ENCODE measurements at regions not wholly inside any gene's neighbourhood (a gene's known extent, or its start where the extent isn't known, plus 50 kb on each side); places are given as distances from the start of the nearest gene placed in this dataset.

DNA sequence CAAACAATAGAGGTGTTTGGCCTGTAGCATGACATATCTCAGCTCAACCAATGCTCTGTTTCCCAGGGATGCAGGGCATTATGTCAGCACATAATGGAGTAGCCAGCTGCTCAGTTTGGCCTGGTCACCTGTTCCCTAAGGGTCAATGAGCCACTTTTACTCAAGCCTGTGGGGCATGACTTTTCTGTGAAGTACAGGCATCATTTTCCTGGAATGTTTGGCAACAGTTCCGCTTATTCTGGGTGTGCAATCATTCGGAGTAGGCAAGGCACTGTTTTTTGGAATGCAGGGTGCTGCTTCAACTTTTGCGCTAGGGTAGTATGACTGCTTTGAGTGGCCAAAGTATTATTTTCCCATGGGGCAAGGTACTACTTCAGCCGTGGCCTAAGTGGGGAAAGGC lies 665.4 kb downstream of the EPHA7 start:
- DNase-seq (ENCODE audit: extremely low spot score, insufficient read length, low read depth) (no peak), FAIRE-seq (no peak)

DNA sequence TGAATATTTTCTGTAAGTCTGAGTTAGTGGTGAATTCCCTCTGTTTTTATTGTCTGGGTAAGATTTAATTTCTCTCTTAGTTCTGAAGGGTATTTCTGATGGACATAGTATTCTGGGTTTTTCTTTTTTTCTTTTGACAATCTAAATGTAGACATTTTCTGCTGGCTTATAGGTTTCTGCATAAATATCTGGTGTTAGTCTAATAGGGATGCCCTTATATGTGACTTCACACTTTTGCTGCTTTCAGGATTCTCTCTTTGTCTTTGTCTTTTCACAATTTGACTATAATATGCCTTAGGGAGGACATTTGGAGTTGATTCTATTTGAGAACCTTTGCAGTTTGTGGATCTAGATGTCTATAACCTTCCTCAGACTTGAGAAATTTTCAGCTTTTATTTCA lies 667.2 kb downstream of the EPHA7 start:
- DNase-seq (ENCODE audit: extremely low spot score, insufficient read length, low read depth) (no peak), FAIRE-seq (no peak)

DNA sequence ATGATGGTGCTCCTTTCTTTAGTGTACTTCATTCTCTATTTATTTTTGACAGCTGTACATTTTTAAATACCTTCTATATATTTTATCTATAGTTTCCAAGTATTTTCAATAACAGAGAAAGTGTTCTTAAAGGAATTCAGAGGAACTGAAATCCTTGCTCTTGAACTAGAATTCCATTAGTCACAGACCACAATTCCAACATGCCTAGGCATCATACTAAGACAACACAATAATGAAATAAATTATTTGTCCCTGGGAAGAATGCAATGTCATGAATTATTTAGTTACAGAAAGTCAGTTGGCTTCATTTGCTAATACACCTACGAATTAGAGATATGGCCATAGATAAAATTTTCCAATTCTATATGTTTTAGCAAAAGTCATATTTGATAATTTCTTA lies 671.2 kb downstream of the EPHA7 start:
- no peak for FAIRE-seq
- no peak for DNase-seq (ENCODE audit: extremely low spot score, insufficient read length, low read depth)

DNA sequence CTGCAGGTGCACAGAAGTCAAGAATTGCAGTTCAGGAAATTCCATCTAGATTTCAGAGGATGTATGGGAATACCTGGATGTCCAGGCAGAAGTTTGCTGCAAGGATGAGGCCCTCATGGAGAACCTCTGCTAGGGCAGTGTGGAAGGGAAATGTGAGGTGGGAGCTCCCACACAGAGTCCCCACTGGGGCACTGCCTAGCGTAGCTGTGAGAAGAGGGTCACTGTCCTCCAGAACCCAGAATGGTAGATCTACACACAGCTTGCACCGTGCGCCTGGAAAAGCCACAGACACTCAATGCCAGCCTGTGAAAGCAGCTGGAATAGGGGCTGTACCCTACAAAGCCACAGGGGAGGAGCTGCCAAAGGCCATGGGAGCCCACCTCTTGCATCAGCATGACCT lies 681.4 kb downstream of the EPHA7 start:
- FAIRE-seq: no peak

DNA sequence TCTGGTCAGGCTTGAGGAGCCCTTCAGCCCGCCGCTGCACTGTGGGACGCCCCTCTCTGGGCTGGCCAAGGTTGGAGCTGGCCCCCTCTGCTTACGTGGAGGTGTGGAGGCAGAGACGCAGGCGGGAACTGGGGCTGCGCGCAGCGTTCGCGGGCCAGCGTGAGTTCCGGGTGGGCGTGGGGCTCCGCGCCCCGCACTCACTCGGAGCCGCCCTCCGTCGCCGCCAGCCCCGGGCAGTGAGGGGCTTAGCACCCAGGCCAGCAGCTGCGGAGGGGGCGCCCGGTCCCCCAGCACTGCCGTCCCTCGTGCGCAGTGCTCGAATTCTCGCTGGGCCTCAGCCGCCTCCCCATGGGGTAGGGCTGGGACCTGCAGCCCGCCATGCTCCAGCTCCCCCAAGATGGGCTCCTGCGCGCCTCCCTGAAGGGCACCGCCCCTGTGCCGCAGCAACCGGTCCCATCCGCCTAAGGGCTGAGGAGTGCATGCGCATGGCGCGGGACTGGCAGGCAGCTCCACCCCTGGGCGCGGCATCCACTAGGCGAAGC lies 695.9 kb downstream of the EPHA7 start:
- no peak for FAIRE-seq
- DNase-seq (ENCODE audit: extremely low spot score, insufficient read length, low read depth): no peak

More for the DNA sequence above, 681.4 kb downstream of the EPHA7 start:
- DNase-seq (ENCODE audit: extremely low spot score, insufficient read length, low read depth): no peak

GRCh38 chr6:92719773-92720172 lies 699.6 kb downstream of the EPHA7 start:
- no peak for FAIRE-seq
- no peak for DNase-seq (ENCODE audit: extremely low spot score, insufficient read length, low read depth)

DNA sequence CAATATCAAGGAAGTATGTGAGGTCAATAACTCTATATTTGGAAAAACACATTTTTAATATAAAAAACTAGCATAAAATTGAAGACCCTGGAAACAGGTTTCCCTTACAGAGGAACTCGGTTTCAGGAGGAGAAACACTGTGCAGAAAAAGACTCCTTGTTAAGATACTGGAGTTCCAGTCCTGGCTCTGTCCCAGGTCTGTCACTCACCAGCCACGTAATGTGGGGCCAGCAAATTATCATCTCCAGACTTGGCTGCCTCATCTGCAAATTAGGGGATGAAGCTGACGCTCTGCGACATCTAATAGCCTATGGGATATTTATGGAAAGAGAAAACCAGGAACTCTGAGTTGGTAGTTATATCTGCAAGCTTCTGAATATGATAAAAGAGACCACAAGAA lies 702.7 kb downstream of the EPHA7 start:
- FAIRE-seq: no peak

DNA sequence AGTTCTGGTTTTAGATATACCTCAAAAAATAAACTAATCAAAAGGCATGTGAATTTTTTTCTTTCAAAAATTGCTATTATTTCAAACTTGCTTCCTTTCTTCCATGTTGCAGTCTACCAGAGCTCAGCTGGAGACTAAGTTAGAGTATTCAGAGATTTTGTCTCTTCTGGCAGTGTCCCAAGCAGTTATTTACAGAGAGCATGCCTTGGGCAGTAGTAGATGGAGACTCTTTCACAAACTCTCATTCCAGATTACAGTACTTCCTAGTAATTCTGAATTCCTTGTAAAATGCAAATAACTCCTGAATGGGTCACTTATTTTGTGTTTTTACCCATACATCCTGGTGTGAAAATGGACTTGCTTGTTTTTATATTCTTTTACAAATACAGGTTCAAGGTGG lies 703.4 kb downstream of the EPHA7 start:
- DNase-seq (ENCODE audit: extremely low spot score, insufficient read length, low read depth) (no peak), FAIRE-seq (no peak)

More for the DNA sequence above, 702.7 kb downstream of the EPHA7 start:
- no peak for DNase-seq (ENCODE audit: extremely low spot score, insufficient read length, low read depth)

GRCh38 chr6:92714346-92714745 lies 705.0 kb downstream of the EPHA7 start:
- DNase-seq (ENCODE audit: extremely low spot score, insufficient read length, low read depth) (no peak), FAIRE-seq (no peak)

GRCh38 chr6:92710048-92710447 lies 709.3 kb downstream of the EPHA7 start:
- FAIRE-seq (no peak), DNase-seq (ENCODE audit: extremely low spot score, insufficient read length, low read depth) (no peak)

DNA sequence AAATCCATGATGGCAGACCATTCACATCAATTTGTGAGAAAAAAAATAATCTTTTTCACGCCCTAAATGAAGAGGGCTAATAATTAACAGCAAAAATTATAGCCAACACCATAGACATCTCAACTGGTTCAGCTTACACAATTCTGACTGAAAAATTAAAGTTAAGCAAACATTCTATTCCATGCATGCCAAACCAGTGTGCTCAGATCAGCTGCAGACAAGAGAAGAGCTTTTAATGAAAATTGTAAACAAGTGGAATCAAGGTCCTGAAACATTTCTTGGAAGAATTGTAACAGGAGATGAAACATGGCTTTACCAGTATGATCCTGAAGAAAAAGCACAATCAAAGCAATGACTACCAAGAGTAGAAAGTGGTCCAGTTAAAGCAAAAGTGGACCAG lies 710.4 kb downstream of the EPHA7 start:
- no peak for FAIRE-seq

GRCh38 chr6:92708270-92708669 lies 711.1 kb downstream of the EPHA7 start:
- DNase-seq (ENCODE audit: extremely low spot score, insufficient read length, low read depth) (no peak), FAIRE-seq (no peak)

More for the DNA sequence above, 710.4 kb downstream of the EPHA7 start:
- DNase-seq (ENCODE audit: extremely low spot score, insufficient read length, low read depth): no peak

DNA sequence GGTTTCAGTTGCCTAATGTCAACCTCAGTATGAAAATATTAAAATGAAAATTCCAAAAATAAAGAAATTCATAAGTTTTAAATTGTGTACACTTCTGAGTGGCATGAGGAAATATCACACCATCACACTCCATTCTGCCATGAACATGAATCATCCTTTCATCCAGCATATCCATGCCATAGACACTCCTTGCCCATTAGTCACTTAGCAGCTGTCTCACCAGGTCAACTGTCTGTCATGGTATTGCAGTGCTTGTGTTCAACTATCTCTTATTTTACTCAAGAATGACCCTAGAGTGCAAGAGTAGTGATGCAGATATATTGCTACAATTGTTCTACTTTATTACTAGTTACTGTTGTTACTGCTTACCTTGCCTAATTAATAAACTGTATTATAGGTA lies 712.4 kb downstream of the EPHA7 start:
- DNase-seq (ENCODE audit: extremely low spot score, insufficient read length, low read depth) (no peak), FAIRE-seq (no peak)

DNA sequence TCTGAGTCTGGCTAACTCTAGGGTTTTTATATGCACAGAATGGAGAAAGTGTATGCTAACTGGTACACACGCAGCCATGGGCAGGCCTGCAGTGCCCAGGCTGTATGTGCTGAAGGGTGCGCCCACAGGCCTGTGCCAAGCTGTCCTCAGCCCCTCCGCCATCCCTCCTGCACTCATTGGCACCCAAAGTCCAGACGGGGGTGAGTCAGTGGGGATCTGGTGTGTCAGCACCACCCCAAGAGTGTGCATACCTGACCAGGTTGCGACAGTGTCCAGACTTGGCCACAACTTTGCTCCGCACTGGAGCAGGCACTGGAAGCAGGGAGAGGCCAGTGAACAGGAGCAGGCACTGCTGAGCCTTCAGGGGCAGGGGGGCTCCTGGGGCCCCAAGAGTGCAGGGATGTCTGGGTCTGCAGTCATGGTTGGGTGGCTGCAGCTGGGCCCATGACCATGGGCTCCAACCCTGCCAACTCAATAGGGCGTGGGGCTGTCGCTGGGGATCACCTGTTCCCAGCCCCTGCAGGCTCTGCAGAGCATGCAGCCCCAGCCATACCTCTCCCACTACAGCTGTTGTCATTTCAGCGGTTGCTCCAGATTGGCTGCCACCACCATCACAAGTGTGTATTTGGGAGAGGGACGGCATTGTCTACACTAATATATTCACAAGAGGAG lies 717.8 kb downstream of the EPHA7 start:
- FAIRE-seq: no peak

DNA sequence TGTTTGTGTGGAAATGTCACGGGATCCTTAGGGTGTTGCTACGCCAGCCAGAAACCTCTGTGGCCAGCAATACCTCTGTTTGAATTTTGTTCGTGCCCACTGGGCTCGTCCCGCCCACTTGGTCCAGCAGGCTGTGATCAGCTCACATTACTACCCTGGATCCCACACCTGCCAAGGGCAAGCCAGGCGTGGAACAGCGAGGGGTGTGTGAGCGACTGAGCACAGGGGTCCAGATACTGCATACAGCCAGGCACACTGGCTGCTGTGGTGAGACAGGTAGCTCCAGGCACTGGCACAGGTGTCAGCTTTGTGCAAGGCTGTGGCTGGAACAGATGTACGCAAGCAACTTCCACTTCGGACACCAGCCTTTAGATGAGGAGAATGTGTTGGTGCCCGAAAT lies 718.9 kb downstream of the EPHA7 start:
- DNase-seq (ENCODE audit: extremely low spot score, insufficient read length, low read depth) (no peak), FAIRE-seq (no peak)

More for the DNA sequence above, 717.8 kb downstream of the EPHA7 start:
- no peak for DNase-seq (ENCODE audit: extremely low spot score, insufficient read length, low read depth)

GRCh38 chr6:92690997-92691599 lies 728.3 kb downstream of the EPHA7 start:
- DNase-seq (ENCODE audit: extremely low spot score, insufficient read length, low read depth) (no peak), FAIRE-seq (no peak)

GRCh38 chr6:92688342-92688741 lies 731.0 kb downstream of the EPHA7 start:
- FAIRE-seq (no peak), DNase-seq (ENCODE audit: extremely low spot score, insufficient read length, low read depth) (no peak)

GRCh38 chr6:92687278-92687677 lies 732.1 kb downstream of the EPHA7 start:
- no peak for DNase-seq (ENCODE audit: extremely low spot score, insufficient read length, low read depth)
- no peak for FAIRE-seq

DNA sequence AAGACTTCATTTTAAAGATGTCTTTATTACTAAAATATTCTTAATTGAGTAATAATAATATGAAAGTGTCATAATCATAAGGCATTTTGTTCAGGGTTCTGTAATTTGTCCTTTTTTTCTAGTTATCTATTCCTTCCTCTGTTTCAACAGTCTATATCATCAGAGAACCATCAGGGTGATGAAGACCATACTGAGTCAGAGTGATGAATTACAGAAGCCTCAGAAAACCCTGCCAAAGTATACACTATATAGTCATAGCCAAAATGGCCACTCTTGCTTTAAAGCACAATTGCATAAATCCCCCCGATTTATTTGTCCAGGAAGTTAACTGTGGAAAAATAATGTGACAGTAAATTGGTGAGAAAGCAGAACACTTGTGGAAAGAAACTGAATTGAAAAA lies 735.0 kb downstream of the EPHA7 start:
- DNase-seq (ENCODE audit: extremely low spot score, insufficient read length, low read depth): no peak
- FAIRE-seq: no peak

DNA sequence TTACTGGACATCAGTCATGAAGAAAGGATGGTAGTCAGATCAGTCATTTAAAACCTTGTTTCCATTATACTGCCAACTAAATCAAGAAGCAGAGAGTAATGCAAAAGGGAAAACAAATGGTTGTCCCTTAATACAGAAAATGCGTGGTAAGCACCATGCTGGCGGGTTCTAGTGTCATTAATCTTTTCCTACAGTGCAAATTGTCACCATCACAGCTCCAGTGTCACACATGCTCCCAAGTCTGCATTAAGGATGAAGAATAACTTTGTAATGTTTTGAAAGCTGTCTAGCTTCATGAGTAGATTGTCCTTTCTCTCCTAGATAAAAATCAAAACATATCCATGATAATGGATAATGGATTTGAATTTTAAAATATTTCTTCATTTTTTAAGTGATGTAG lies 735.6 kb downstream of the EPHA7 start:
- DNase-seq (ENCODE audit: extremely low spot score, insufficient read length, low read depth): no peak
- FAIRE-seq: no peak

- FAIRE-seq: no peak
- no peak for DNase-seq (ENCODE audit: extremely low spot score, insufficient read length, low read depth)
These were observed 736.6 kb downstream of the EPHA7 start for GRCh38 chr6:92682516-92683398.

Measured in GM18507 (cell line).